H9 (cell line): ENCODE measurements at regions not wholly inside any gene's neighbourhood (a gene's known extent, or its start where the extent isn't known, plus 50 kb on each side); places are given as distances from the start of the nearest gene placed in this dataset.

Experiments
- DNase-seq: peaks from one replicate; pipeline ENCODE4 v3.0.0-alpha.2; 2017
- H2AFZ ChIP-seq: one replicate; pipeline ENCODE4 v1.6.1; 2013; ENCODE audit warnings: mild to moderate bottlenecking, low read length, control low read depth, moderate library complexity
- H2AK5ac ChIP-seq: 2 replicates; pipeline ENCODE4 v1.6.1; 2013; ENCODE audit warnings: low read length, control low read depth, mixed read lengths; ENCODE audit not compliant: insufficient read length
- H2BK120ac ChIP-seq: one replicate; pipeline ENCODE4 v1.6.1; 2013; ENCODE audit warnings: low read depth, mild to moderate bottlenecking, low read length, control low read depth, inconsistent platforms; ENCODE audit not compliant: poor library complexity, severe bottlenecking
- H2BK12ac ChIP-seq: 2 replicates; pipeline ENCODE4 v1.6.1; 2013; ENCODE audit warnings: low read length, control low read depth, mixed read lengths, low read depth; ENCODE audit not compliant: insufficient read length
- H2BK15ac ChIP-seq: 2 replicates; pipeline ENCODE4 v1.6.1; 2013; ENCODE audit warnings: low read depth, low read length, control low read depth
- H2BK20ac ChIP-seq: one replicate; pipeline ENCODE4 v1.6.1; 2013; ENCODE audit warnings: low read depth, mild to moderate bottlenecking, low read length, control low read depth, inconsistent platforms; ENCODE audit not compliant: poor library complexity, severe bottlenecking
- H2BK5ac ChIP-seq: 2 replicates; pipeline ENCODE4 v1.6.1; 2013; ENCODE audit warnings: low read length, control low read depth, mixed read lengths; ENCODE audit not compliant: insufficient read length
- H3K14ac ChIP-seq: 2 replicates; pipeline ENCODE4 v1.6.1; 2013; ENCODE audit warnings: low read length, control low read depth; ENCODE audit not compliant: insufficient read depth
- H3K18ac ChIP-seq: 2 replicates; pipeline ENCODE4 v1.6.1; 2013; ENCODE audit warnings: low read depth, mild to moderate bottlenecking, mixed read lengths, low read length, control low read depth; ENCODE audit not compliant: insufficient read length
- H3K23ac ChIP-seq: 2 replicates; pipeline ENCODE4 v1.6.1; 2013; ENCODE audit warnings: low read length, control low read depth, mixed read lengths, low read depth; ENCODE audit not compliant: insufficient read length
- H3K23me2 ChIP-seq: 2 replicates; pipeline ENCODE4 v1.6.1; 2013; ENCODE audit warnings: low read depth, mild to moderate bottlenecking, mixed read lengths, low read length, control low read depth; ENCODE audit not compliant: insufficient read length, poor library complexity, severe bottlenecking
- H3K27ac ChIP-seq: 2 replicates; pipeline ENCODE4 v1.5.1; 2013; ENCODE audit warnings: low read length, control low read depth, mixed read lengths, low read depth; ENCODE audit not compliant: insufficient read length
- H3K27me3 ChIP-seq: 2 replicates; pipeline ENCODE4 v1.6.1; 2013; ENCODE audit warnings: low read length, control low read depth, inconsistent platforms; ENCODE audit not compliant: insufficient read depth
- H3K4ac ChIP-seq: 2 replicates; pipeline ENCODE4 v1.6.1; 2013; ENCODE audit warnings: low read depth, mild to moderate bottlenecking, control low read depth, inconsistent platforms, low read length, moderate library complexity
- H3K4me1 ChIP-seq: 2 replicates; pipeline ENCODE4 v1.6.1; 2013; ENCODE audit warnings: low read length, control low read depth, inconsistent platforms; ENCODE audit not compliant: insufficient read depth
- H3K4me2 ChIP-seq: 2 replicates; pipeline ENCODE4 v1.6.1; 2013; ENCODE audit warnings: low read length, control low read depth, mixed read lengths; ENCODE audit not compliant: insufficient read length, insufficient read depth
- H3K56ac ChIP-seq: 2 replicates; pipeline ENCODE4 v1.6.1; 2013; ENCODE audit warnings: low read depth, mild to moderate bottlenecking, mixed read lengths, low read length, control low read depth; ENCODE audit not compliant: insufficient read length
- H3K79me1 ChIP-seq: 2 replicates; pipeline ENCODE4 v1.6.1; 2013; ENCODE audit warnings: low read depth, mild to moderate bottlenecking, moderate library complexity, low read length, control low read depth, inconsistent platforms; ENCODE audit not compliant: insufficient read depth, poor library complexity, severe bottlenecking
- H3K79me2 ChIP-seq: 2 replicates; pipeline ENCODE4 v1.6.1; 2013; ENCODE audit warnings: low read length, control low read depth, inconsistent platforms; ENCODE audit not compliant: insufficient read depth
- H3K9ac ChIP-seq: 2 replicates; pipeline ENCODE4 v1.6.1; 2013; ENCODE audit warnings: low read length, control low read depth, mixed read lengths; ENCODE audit not compliant: insufficient read length; ENCODE audit errors: extremely low read depth
- H3K9me3 ChIP-seq: one replicate; pipeline ENCODE4 v1.6.1; 2013; ENCODE audit warnings: low read depth, low read length, inconsistent platforms; ENCODE audit not compliant: control insufficient read depth
- H3T11ph ChIP-seq: one replicate; pipeline ENCODE4 v1.6.1; 2013; ENCODE audit warnings: mild to moderate bottlenecking, low read length, control low read depth, inconsistent platforms
- H4K20me1 ChIP-seq: one replicate; pipeline ENCODE4 v1.6.1; 2013; ENCODE audit not compliant: control insufficient read depth, insufficient read length, insufficient read depth
- H4K5ac ChIP-seq: 2 replicates; pipeline ENCODE4 v1.6.1; 2013; ENCODE audit warnings: low read depth, mild to moderate bottlenecking, mixed read lengths, low read length, control low read depth; ENCODE audit not compliant: insufficient read length
- H4K8ac ChIP-seq: replicated peaks from 2 replicates; pipeline ENCODE4 v1.6.1; 2013; ENCODE audit warnings: low read length, control low read depth, mixed read lengths, low read depth; ENCODE audit not compliant: insufficient read length
- H4K91ac ChIP-seq: 2 replicates; pipeline ENCODE4 v1.6.1; 2013; ENCODE audit warnings: low read depth, mild to moderate bottlenecking, moderate library complexity, mixed read lengths, low read length, control low read depth; ENCODE audit not compliant: insufficient read length
- H3K27ac Mint-ChIP-seq, 3 experiments: 2 replicates in 2 of 3; 3 replicates in 1 of 3; pipeline ENCODE4 v1.8.0; 2020 to 2021; ENCODE audit warnings: mixed read lengths in 3 of 3, mild to moderate bottlenecking in 1 of 3, moderate library complexity in 1 of 3
- H3K27me3 Mint-ChIP-seq: 2 replicates; pipeline ENCODE4 v1.8.0; 2021; ENCODE audit warnings: low read depth, mild to moderate bottlenecking, moderate library complexity, mixed read lengths
- H3K36me3 Mint-ChIP-seq, 3 experiments: 2 replicates in 2 of 3; 3 replicates in 1 of 3; pipeline ENCODE4 v1.8.0; 2020 to 2021; ENCODE audit warnings: low read depth in 3 of 3, mixed read lengths in 3 of 3; ENCODE audit not compliant: insufficient read depth in 1 of 3
- H3K4me1 Mint-ChIP-seq, 2 experiments: 2 replicates each; pipeline ENCODE4 v1.8.0; 2020; ENCODE audit warnings: mixed read lengths in 2 of 2
- H3K4me3 Mint-ChIP-seq, 2 experiments: 2 replicates in 1 of 2; 3 replicates in 1 of 2; pipeline ENCODE4 v1.8.0; 2020 to 2021; ENCODE audit warnings: mild to moderate bottlenecking in 2 of 2, mixed read lengths in 2 of 2, moderate library complexity in 1 of 2
- H3K9me3 Mint-ChIP-seq, 2 experiments: 2 replicates in 1 of 2; 3 replicates in 1 of 2; pipeline ENCODE4 v1.8.0; 2020; ENCODE audit warnings: mild to moderate bottlenecking in 2 of 2, mixed read lengths in 2 of 2, moderate library complexity in 1 of 2
- WGBS: extraction: QIAGEN DNeasy Blood & Tissue Kit; methylation state at CpG from one replicate; pipeline ENCODE4 v1.1.7; 2013; ENCODE audit warnings: missing lambda C conversion rate, low lambda C conversion rate, mixed read lengths; ENCODE audit not compliant: insufficient read length; ENCODE audit errors: extremely low coverage; 5-methylcytosine and 5-hydroxymethylcytosine counted together
- TF ChIP-seq, protein P1 (sequence below): fragments of 200-600 bp; sonication (generic); conservative IDR thresholded peaks from 3 replicates; pipeline ENCODE4 v1.8.0; 2021; ENCODE audit warnings: antibody characterized with exemption, mild to moderate bottlenecking

DNA sequence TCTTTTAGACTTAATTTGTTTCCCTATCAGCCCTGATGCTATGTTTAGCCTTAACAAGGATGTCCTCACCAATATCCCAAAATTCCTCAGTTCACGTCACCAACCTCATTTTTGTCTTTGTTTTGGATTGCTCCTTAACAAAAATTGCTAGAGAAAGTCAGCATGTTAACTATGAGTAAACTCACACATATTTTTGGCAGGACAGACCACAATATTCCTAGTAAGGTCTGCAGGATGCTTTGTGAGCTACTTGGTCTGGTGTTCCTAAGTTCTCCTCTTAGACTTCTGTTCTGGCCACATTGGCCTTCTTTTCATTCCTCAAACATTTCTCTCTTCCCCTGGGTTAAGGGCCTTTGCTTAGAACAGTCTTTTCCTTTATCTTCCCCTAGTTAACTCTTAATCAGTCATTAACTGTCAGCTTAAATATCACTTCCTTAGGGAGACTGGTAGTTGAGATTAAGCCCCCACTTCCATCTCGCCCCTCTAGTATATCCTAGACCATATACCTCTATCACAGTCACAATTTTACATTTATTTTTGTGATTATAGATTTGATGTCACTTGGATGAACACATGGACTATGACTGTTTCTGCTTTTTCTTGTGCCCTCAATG lies 116.2 kb downstream of the ADCYAP1 start:
- no peaks in the 10 kb centered on the region for H3K79me2 ChIP-seq

More for the DNA sequence above, 116.2 kb downstream of the ADCYAP1 start:
- no peak overlapping the region for H3K14ac ChIP-seq
- H3K18ac ChIP-seq = no peak overlapping the region
- peaks cover 4% of the 10 kb centered on the region; the same call in 1 of the 2 replicates for H3K27me3 ChIP-seq
- no peak overlapping the region for H3K4me2 ChIP-seq
- no peak overlapping the region for H3K23ac ChIP-seq
- H3T11ph ChIP-seq = no peak overlapping the region
- Mint-ChIP-seq H3K27ac (no peak overlapping the region), H3K4me1 (peaks cover 24 to 26% of the 10 kb centered on the region in 2 experiments), H3K9me3 (no peaks in the 10 kb centered on the region; a peak in 1 of 5 replicates), H3K4me3 (no peak overlapping the region), H3K27me3 (peaks cover 23% of the 10 kb centered on the region), H3K36me3 (no peaks in the 10 kb centered on the region; a peak in 1 of 7 replicates)
- H3K23me2 ChIP-seq = no peaks in the 10 kb centered on the region
- H4K20me1 ChIP-seq = no peaks in the 10 kb centered on the region
- no peak overlapping the region for H3K4ac ChIP-seq
- no peak overlapping the region for H2BK120ac ChIP-seq
- H2BK5ac ChIP-seq = no peak overlapping the region
- no peaks in the 10 kb centered on the region for H3K9me3 ChIP-seq
- no peak overlapping the region for H4K91ac ChIP-seq
- H4K5ac ChIP-seq = no peak overlapping the region
- no peak overlapping the region for H3K9ac ChIP-seq
- no peak overlapping the region for H3K56ac ChIP-seq
- TF ChIP-seq, protein P1, sequence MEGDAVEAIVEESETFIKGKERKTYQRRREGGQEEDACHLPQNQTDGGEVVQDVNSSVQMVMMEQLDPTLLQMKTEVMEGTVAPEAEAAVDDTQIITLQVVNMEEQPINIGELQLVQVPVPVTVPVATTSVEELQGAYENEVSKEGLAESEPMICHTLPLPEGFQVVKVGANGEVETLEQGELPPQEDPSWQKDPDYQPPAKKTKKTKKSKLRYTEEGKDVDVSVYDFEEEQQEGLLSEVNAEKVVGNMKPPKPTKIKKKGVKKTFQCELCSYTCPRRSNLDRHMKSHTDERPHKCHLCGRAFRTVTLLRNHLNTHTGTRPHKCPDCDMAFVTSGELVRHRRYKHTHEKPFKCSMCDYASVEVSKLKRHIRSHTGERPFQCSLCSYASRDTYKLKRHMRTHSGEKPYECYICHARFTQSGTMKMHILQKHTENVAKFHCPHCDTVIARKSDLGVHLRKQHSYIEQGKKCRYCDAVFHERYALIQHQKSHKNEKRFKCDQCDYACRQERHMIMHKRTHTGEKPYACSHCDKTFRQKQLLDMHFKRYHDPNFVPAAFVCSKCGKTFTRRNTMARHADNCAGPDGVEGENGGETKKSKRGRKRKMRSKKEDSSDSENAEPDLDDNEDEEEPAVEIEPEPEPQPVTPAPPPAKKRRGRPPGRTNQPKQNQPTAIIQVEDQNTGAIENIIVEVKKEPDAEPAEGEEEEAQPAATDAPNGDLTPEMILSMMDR = no peak
- H2BK12ac ChIP-seq = no peak overlapping the region
- no peak overlapping the region for H2AK5ac ChIP-seq
- no peak overlapping the region for H2BK20ac ChIP-seq
- H3K79me1 ChIP-seq = no peaks in the 10 kb centered on the region
- no peaks in the 10 kb centered on the region for H3K4me1 ChIP-seq
- H2BK15ac ChIP-seq = no peak overlapping the region
- DNase-seq = no peak
- no peak overlapping the region for H4K8ac ChIP-seq
- WGBS = no CpG with 5 or more reads among the region's 2 CpGs
- H2AFZ ChIP-seq = no peak overlapping the region
- H3K27ac ChIP-seq = no peak overlapping the region
